GM10266 (cell line): ENCODE measurements at regions not wholly inside any gene's neighbourhood (a gene's known extent, or its start where the extent isn't known, plus 50 kb on each side); places are given as distances from the start of the nearest gene placed in this dataset.

Source experiments
- DNase-seq: peaks from one replicate; pipeline ENCODE4 v3.0.0; 2012; ENCODE audit errors: extremely low spot score
- TF ChIP-seq, protein P1 (sequence below): IDR thresholded peaks from 2 replicates; pipeline ENCODE4 v1.5.1; 2012; ENCODE audit warnings: mild to moderate bottlenecking, low read depth; ENCODE audit not compliant: control insufficient read depth, insufficient read depth; ENCODE audit errors: missing control alignments

- DNase-seq, result no peak
- TF ChIP-seq, protein P1, sequence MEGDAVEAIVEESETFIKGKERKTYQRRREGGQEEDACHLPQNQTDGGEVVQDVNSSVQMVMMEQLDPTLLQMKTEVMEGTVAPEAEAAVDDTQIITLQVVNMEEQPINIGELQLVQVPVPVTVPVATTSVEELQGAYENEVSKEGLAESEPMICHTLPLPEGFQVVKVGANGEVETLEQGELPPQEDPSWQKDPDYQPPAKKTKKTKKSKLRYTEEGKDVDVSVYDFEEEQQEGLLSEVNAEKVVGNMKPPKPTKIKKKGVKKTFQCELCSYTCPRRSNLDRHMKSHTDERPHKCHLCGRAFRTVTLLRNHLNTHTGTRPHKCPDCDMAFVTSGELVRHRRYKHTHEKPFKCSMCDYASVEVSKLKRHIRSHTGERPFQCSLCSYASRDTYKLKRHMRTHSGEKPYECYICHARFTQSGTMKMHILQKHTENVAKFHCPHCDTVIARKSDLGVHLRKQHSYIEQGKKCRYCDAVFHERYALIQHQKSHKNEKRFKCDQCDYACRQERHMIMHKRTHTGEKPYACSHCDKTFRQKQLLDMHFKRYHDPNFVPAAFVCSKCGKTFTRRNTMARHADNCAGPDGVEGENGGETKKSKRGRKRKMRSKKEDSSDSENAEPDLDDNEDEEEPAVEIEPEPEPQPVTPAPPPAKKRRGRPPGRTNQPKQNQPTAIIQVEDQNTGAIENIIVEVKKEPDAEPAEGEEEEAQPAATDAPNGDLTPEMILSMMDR, result no peak
These were observed 140.2 kb upstream of the LDB2 start for GRCh38 chr4:17038510-17039176.

DNA sequence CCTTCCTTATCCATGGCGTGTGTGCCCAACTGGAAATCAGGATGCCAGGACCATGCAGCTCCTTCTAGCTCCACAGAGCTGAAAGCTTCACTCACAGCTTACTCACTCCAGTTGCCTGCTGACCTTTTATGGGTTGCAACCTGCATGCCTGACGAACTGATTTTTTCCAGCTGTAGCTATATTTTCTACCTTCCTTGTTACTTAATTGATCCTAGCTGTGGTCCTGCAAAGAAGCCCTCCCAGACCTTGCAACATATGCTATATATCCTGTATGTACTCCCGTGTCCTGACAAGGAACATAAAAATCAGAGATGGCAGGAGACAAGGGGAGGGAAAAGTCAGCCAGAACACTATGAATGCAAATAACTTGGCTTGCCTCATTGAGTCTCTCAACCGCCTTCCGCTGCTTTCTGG lies 135.3 kb upstream of the LDB2 start:
- TF ChIP-seq, protein P1, result no peak
- DNase-seq, result no peak

- no peak for DNase-seq
- TF ChIP-seq, protein P1, result no peak
These were observed 134.8 kb upstream of the LDB2 start for GRCh38 chr4:17033025-17033767.

DNA sequence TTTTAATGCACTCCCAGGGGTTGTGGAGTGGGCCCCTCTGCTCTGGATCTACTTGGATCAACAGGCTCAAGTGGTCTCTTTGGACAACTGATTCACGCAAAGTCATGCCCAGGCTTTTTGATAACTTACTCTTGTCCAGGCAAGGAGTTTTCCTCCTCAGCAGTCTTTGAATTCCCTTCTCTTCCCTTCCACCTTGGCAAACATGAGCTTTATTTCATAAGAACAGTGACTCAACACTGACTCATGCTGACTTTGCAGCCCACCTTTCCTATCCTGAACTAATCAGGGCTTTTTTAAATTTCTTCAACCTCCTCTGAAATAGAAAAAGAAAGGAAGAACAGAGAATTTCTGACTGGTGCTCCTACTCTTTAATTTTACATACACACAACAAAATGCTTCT lies 132.1 kb upstream of the LDB2 start:
- TF ChIP-seq, protein P1, result no peak
- DNase-seq, result no peak

- no peak for DNase-seq
- TF ChIP-seq, protein P1, result no peak
These were observed 131.5 kb upstream of the LDB2 start for GRCh38 chr4:17029964-17030363.

GRCh38 chr4:17029432-17029831 lies 131.0 kb upstream of the LDB2 start:
- no peak for DNase-seq
- TF ChIP-seq, protein P1, result no peak

- TF ChIP-seq, protein P1, result no peak
- no peak for DNase-seq
These were observed 129.1 kb upstream of the LDB2 start for GRCh38 chr4:17027495-17027894.
